Activated naive CD4-positive, alpha-beta T cell treated with anti-CD3 and anti-CD28 coated beads, Interleukin-2, amount 50 U/mL, for 72 hours (primary cell): ENCODE measurements at regions not wholly inside any gene's neighbourhood (a gene's known extent, or its start where the extent isn't known, plus 50 kb on each side); places are given as distances from the start of the nearest gene placed in this dataset.

Experiments
- ATAC-seq, 2 donors: fragments of 150-1000 bp; cut with Tn5 transposase; 2 replicates each; pipeline ENCODE4 v1.10.0; 2021; ENCODE audit warnings: mild to moderate bottlenecking in 2 of 2, moderate library complexity in 2 of 2
- DNase-seq, 2 donors: peaks; one replicate each; pipeline ENCODE4 v3.0.0; 2021 to 2022; ENCODE audit warnings: low spot score in 2 of 2
- H3K27ac Mint-ChIP-seq, 2 donors: one replicate each; pipeline ENCODE4 v1.8.0; 2022; ENCODE audit warnings: mild to moderate bottlenecking in 2 of 2, mixed read lengths in 2 of 2
- H3K36me3 Mint-ChIP-seq, 2 donors: one replicate each; pipeline ENCODE4 v1.8.0; 2022; ENCODE audit warnings: mixed read lengths in 2 of 2
- H3K9me3 Mint-ChIP-seq, 2 donors: one replicate each; pipeline ENCODE4 v1.8.0; 2022; ENCODE audit warnings: mixed read lengths in 2 of 2

GRCh38 chr2:7417845-7418742, 500.9 kb downstream of the RNF144A start:
- Mint-ChIP-seq H3K27ac (no peak overlapping the region), H3K36me3 (peaks cover 5 to 6% of the 10 kb centered on the region in 2 donors), H3K9me3 (peaks cover 0 to 4% of the 10 kb centered on the region in 2 donors)
- ATAC-seq, result no peak
- no peak for DNase-seq

- H3K36me3 Mint-ChIP-seq, result peaks cover 5 to 6% of the 10 kb centered on the region in 2 donors
- H3K9me3 Mint-ChIP-seq, result peaks cover 0 to 4% of the 10 kb centered on the region in 2 donors
- no peak overlapping the region for H3K27ac Mint-ChIP-seq
- no peak for DNase-seq
- no peak for ATAC-seq
These were observed 502.0 kb downstream of the RNF144A start for GRCh38 chr2:7419186-7419585.

- Mint-ChIP-seq H3K36me3 (peaks cover 5 to 6% of the 10 kb centered on the region in 2 donors), H3K27ac (no peak overlapping the region), H3K9me3 (peaks cover 0 to 4% of the 10 kb centered on the region in 2 donors)
- ATAC-seq (no peak), DNase-seq (no peak)
These were observed 502.7 kb downstream of the RNF144A start for GRCh38 chr2:7419814-7420311.

- peaks cover 5 to 6% of the 10 kb centered on the region in 2 donors for H3K36me3 Mint-ChIP-seq
- no peak for ATAC-seq
- H3K9me3 Mint-ChIP-seq, result peaks cover 0 to 4% of the 10 kb centered on the region in 2 donors
- H3K27ac Mint-ChIP-seq, result no peak overlapping the region
- DNase-seq, result no peak
These were observed 503.3 kb downstream of the RNF144A start for GRCh38 chr2:7420530-7420929.

- H3K9me3 Mint-ChIP-seq, result no peaks in the 10 kb centered on the region
- DNase-seq, result no peak
- no peak overlapping the region for H3K27ac Mint-ChIP-seq
- ATAC-seq, result no peak
- peaks cover 0 to 2% of the 10 kb centered on the region in 2 donors for H3K36me3 Mint-ChIP-seq
These were observed 507.3 kb downstream of the RNF144A start for GRCh38 chr2:7424481-7424880.

GRCh38 chr2:7427293-7428060, 510.3 kb downstream of the RNF144A start:
- DNase-seq (peak in 1 of 2 donors; percentile 45), ATAC-seq (no peak)
- peak overlapping the region in 1 of 2 donors; percentile 64 for H3K27ac Mint-ChIP-seq
- peaks cover 3% of the 10 kb centered on the region in 2 donors for H3K9me3 Mint-ChIP-seq
- H3K36me3 Mint-ChIP-seq, result peaks cover 4 to 16% of the 10 kb centered on the region in 2 donors

- Mint-ChIP-seq H3K9me3 (peaks cover 6 to 7% of the 10 kb centered on the region in 2 donors), H3K36me3 (peaks cover 15 to 24% of the 10 kb centered on the region in 2 donors), H3K27ac (peak overlapping the region in 1 of 2 donors; percentile 64)
- DNase-seq (no peak), ATAC-seq (no peak)
These were observed 511.4 kb downstream of the RNF144A start for GRCh38 chr2:7428454-7429204.

- Mint-ChIP-seq H3K9me3 (peaks cover 16 to 17% of the 10 kb centered on the region in 2 donors), H3K36me3 (peaks cover 26 to 35% of the 10 kb centered on the region in 2 donors), H3K27ac (peak overlapping the region; percentile 62 to 86)
- no peak for ATAC-seq
- DNase-seq, result no peak
These were observed 512.5 kb downstream of the RNF144A start for GRCh38 chr2:7429733-7430132.

- DNase-seq, result no peak
These were observed 513.2 kb downstream of the RNF144A start for GRCh38 chr2:7430421-7430868.

GRCh38 chr2:7430869-7431641, 513.8 kb downstream of the RNF144A start:
- peaks cover 16 to 21% of the 10 kb centered on the region in 2 donors for H3K9me3 Mint-ChIP-seq
- peaks cover 35 to 39% of the 10 kb centered on the region in 2 donors for H3K36me3 Mint-ChIP-seq
- H3K27ac Mint-ChIP-seq, result peak overlapping the region; percentile 86 to 90
- peak in 1 of 2 donors; percentile 50 for DNase-seq
- peak; percentile 70 to 76 for ATAC-seq

More at GRCh38 chr2:7430421-7430868, 513.2 kb downstream of the RNF144A start:
- peaks cover 33 to 35% of the 10 kb centered on the region in 2 donors for H3K36me3 Mint-ChIP-seq
- peaks cover 16 to 21% of the 10 kb centered on the region in 2 donors for H3K9me3 Mint-ChIP-seq
- peak overlapping the region; percentile 86 to 93 for H3K27ac Mint-ChIP-seq
- ATAC-seq, result peak in 1 of 2 donors; percentile 49

GRCh38 chr2:7432436-7432835, 515.2 kb downstream of the RNF144A start:
- DNase-seq (no peak), ATAC-seq (no peak)
- peaks cover 16 to 21% of the 10 kb centered on the region in 2 donors for H3K9me3 Mint-ChIP-seq
- peaks cover 35 to 47% of the 10 kb centered on the region in 2 donors for H3K36me3 Mint-ChIP-seq
- H3K27ac Mint-ChIP-seq, result no peak overlapping the region

GRCh38 chr2:7436096-7436906, 519.1 kb downstream of the RNF144A start:
- DNase-seq (no peak), ATAC-seq (peak; percentile 9 to 60)
- Mint-ChIP-seq H3K27ac (peak overlapping the region; percentile 72 to 89), H3K9me3 (peaks cover 28 to 35% of the 10 kb centered on the region in 2 donors), H3K36me3 (peaks cover 43 to 72% of the 10 kb centered on the region in 2 donors)

- ATAC-seq (peak in 1 of 2 donors; percentile 63), DNase-seq (no peak)
- Mint-ChIP-seq H3K27ac (peak overlapping the region; percentile 81 to 89), H3K36me3 (peaks cover 49 to 80% of the 10 kb centered on the region in 2 donors), H3K9me3 (peaks cover 36 to 38% of the 10 kb centered on the region in 2 donors)
These were observed 519.9 kb downstream of the RNF144A start for GRCh38 chr2:7437141-7437540.

- peaks cover 35 to 38% of the 10 kb centered on the region in 2 donors for H3K9me3 Mint-ChIP-seq
- peak overlapping the region; percentile 81 to 89 for H3K27ac Mint-ChIP-seq
- DNase-seq, result peak in 1 of 2 donors; percentile 32
- peaks cover 45 to 80% of the 10 kb centered on the region in 2 donors for H3K36me3 Mint-ChIP-seq
- ATAC-seq, result peak; percentile 61 to 75
These were observed 520.8 kb downstream of the RNF144A start for GRCh38 chr2:7437716-7438632.
